ENCODE measurements at regions not wholly inside any gene's neighbourhood (a gene's known extent, or its start where the extent isn't known, plus 50 kb on each side); places are given as distances from the start of the nearest gene placed in this dataset.

- Histone ChIP-seq H2AFZ (ENCODE audit: low read depth, low read length) (no peak overlapping the region), H3K4me2 (ENCODE audit: low read length) (no peak overlapping the region), H3K9me3 (ENCODE audit: low read length) (no peaks in the 10 kb centered on the region), H3K4me3 (ENCODE audit: low read length) (no peak overlapping the region), H3K9ac (ENCODE audit: low read length) (no peak overlapping the region), H3K9me2 (ENCODE audit: insufficient read depth, low read length) (no peaks in the 10 kb centered on the region), H4K20me1 (ENCODE audit: insufficient read depth) (no peaks in the 10 kb centered on the region), H3K27me3 (ENCODE audit: insufficient read depth, low read depth, low read length) (no peaks in the 10 kb centered on the region), H3K27ac (ENCODE audit: low read length) (no peak overlapping the region), H3K36me3 (ENCODE audit: insufficient read depth, low read length) (no peaks in the 10 kb centered on the region), H3F3A (ENCODE audit: insufficient read depth, low read length, poor library complexity, severe bottlenecking) (no peaks in the 10 kb centered on the region), H3K79me2 (replicated peaks; ENCODE audit: insufficient read depth, low read length) (no peaks in the 10 kb centered on the region)
- TF ChIP-seq RAD21 (conservative IDR thresholded peaks at IDR 0.05) (no peak), EZH2 (IDR thresholded peaks at IDR 0.05; ENCODE audit: borderline replicate concordance, insufficient read depth, low read length, poor library complexity, severe bottlenecking) (no peak), CTCF (IDR thresholded peaks at IDR 0.05; ENCODE audit: poor library complexity, severe bottlenecking) (no peak), TAF1 (IDR thresholded peaks at IDR 0.05; ENCODE audit: low read depth) (no peak), MXI1 (conservative IDR thresholded peaks at IDR 0.05; ENCODE audit: poor library complexity, severe bottlenecking) (no peak), REST (IDR thresholded peaks at IDR 0.05; ENCODE audit: borderline replicate concordance) (no peak), SMC3 (conservative IDR thresholded peaks at IDR 0.05; ENCODE audit: poor library complexity) (no peak), EP300 (conservative IDR thresholded peaks at IDR 0.05; ENCODE audit: poor library complexity, severe bottlenecking) (no peak), POLR2AphosphoS5 (IDR thresholded peaks at IDR 0.05) (no peak)
Measured at GRCh38 chr4:107114059-107114458, 77.9 kb upstream of the DKK2 start.

GRCh38 chr4:107098401-107098800 is 62.3 kb upstream of the DKK2 start:
- Histone ChIP-seq H3K79me2 (replicated peaks; ENCODE audit: insufficient read depth, low read length) (no peaks in the 10 kb centered on the region), H2AFZ (ENCODE audit: low read depth, low read length) (no peak overlapping the region)

More at GRCh38 chr4:107098401-107098800, 62.3 kb upstream of the DKK2 start:
- Histone ChIP-seq H3K4me2 (ENCODE audit: low read length) (no peak overlapping the region), H3K27me3 (ENCODE audit: insufficient read depth, low read depth, low read length) (no peaks in the 10 kb centered on the region), H3K36me3 (ENCODE audit: insufficient read depth, low read length) (no peaks in the 10 kb centered on the region), H3K9ac (ENCODE audit: low read length) (no peak overlapping the region), H3K9me2 (ENCODE audit: insufficient read depth, low read length) (no peaks in the 10 kb centered on the region), H4K20me1 (ENCODE audit: insufficient read depth) (no peaks in the 10 kb centered on the region), H3K27ac (ENCODE audit: low read length) (no peak overlapping the region), H3F3A (ENCODE audit: insufficient read depth, low read length, poor library complexity, severe bottlenecking) (no peaks in the 10 kb centered on the region), H3K9me3 (ENCODE audit: low read length) (no peaks in the 10 kb centered on the region), H3K4me3 (ENCODE audit: low read length) (no peak overlapping the region)
- no peak for TF ChIP-seq EP300 (conservative IDR thresholded peaks at IDR 0.05; ENCODE audit: poor library complexity, severe bottlenecking)
- no peak for TF ChIP-seq TAF1 (IDR thresholded peaks at IDR 0.05; ENCODE audit: low read depth)
- TF ChIP-seq RAD21 (conservative IDR thresholded peaks at IDR 0.05) = no peak
- TF ChIP-seq POLR2AphosphoS5 (IDR thresholded peaks at IDR 0.05) = no peak
- no peak for TF ChIP-seq MXI1 (conservative IDR thresholded peaks at IDR 0.05; ENCODE audit: poor library complexity, severe bottlenecking)
- TF ChIP-seq REST (IDR thresholded peaks at IDR 0.05; ENCODE audit: borderline replicate concordance) = no peak
- TF ChIP-seq EZH2 (IDR thresholded peaks at IDR 0.05; ENCODE audit: borderline replicate concordance, insufficient read depth, low read length, poor library complexity, severe bottlenecking) = no peak
- TF ChIP-seq SMC3 (conservative IDR thresholded peaks at IDR 0.05; ENCODE audit: poor library complexity) = no peak
- no peak for TF ChIP-seq CTCF (IDR thresholded peaks at IDR 0.05; ENCODE audit: poor library complexity, severe bottlenecking)

Measured in neural cell (in vitro differentiated cells).